SK-N-SH (cell line): ENCODE measurements at regions not wholly inside any gene's neighbourhood (a gene's known extent, or its start where the extent isn't known, plus 50 kb on each side); places are given as distances from the start of the nearest gene placed in this dataset.

Experiments used
- CTCF ChIA-PET: fragments of 300-600, 350-600 bp; formaldehyde crosslinking; extraction: SDS; loops from one replicate; lab custom pipeline; 2021; lab: Yijun Ruan, JAX
- POLR2A ChIA-PET: fragments of 350-600 bp; sonication (Branson Sonifier 250); formaldehyde crosslinking; extraction: SDS; loops from one replicate; lab custom pipeline; 2020; ENCODE audit warnings: antibody characterized with exemption, inconsistent platforms; lab: Yijun Ruan, JAX
- DNase-seq: peaks from one replicate; pipeline ENCODE4 v3.0.0; 2012
- H2AFZ ChIP-seq: fragments of 200-600 bp; sonication (generic); 2 replicates; pipeline ENCODE4 v1.8.1; 2016; ENCODE audit warnings: antibody characterized with exemption, mild to moderate bottlenecking, low read depth
- H3F3A ChIP-seq: fragments of 200-600 bp; sonication (generic); replicated peaks from 2 replicates; pipeline ENCODE3; 2016; ENCODE audit warnings: antibody characterized with exemption, mild to moderate bottlenecking; ENCODE audit not compliant: insufficient read depth
- H3K27ac ChIP-seq, 2 experiments: fragments of 200-500 bp in 1 of 2; fragments of 200-600 bp in 1 of 2; sonication (Bioruptor generic) in 1 of 2; sonication (generic), shearing (Covaris generic) in 1 of 2; 2 replicates each; pipeline versions ENCODE4 v1.5.1 to v1.6.1; 2014 to 2016; ENCODE audit warnings: low read depth in 2 of 2, inconsistent platforms in 1 of 2, low read length in 1 of 2, mild to moderate bottlenecking in 1 of 2, mixed read lengths in 1 of 2
- H3K27me3 ChIP-seq: fragments of 200-600 bp; sonication (generic), shearing (Covaris generic); 2 replicates; pipeline ENCODE4 v1.6.1; 2016; ENCODE audit warnings: mixed run types; ENCODE audit not compliant: insufficient read depth
- H3K36me3 ChIP-seq, 2 experiments: fragments of 200-500 bp in 1 of 2; fragments of 200-600 bp in 1 of 2; sonication (Bioruptor generic) in 1 of 2; sonication (generic) in 1 of 2; replicated peaks in 1 of 2; 2 replicates each; pipeline versions ENCODE3 to v1.5.1; 2014 to 2016; ENCODE audit warnings: low read length in 1 of 2, mild to moderate bottlenecking in 1 of 2; ENCODE audit not compliant: insufficient read depth in 2 of 2, control insufficient read depth in 1 of 2
- H3K4me1 ChIP-seq, 2 experiments: fragments of 200-500 bp in 1 of 2; fragments of 200-600 bp in 1 of 2; sonication (Bioruptor generic) in 1 of 2; sonication (generic), shearing (Covaris generic) in 1 of 2; 2 replicates each; pipeline versions ENCODE4 v1.5.1 to v1.6.1; 2014 to 2016; ENCODE audit warnings: low read depth in 1 of 2, low read length in 1 of 2, mixed run types in 1 of 2; ENCODE audit not compliant: insufficient read depth in 2 of 2, control insufficient read depth in 1 of 2
- H3K4me2 ChIP-seq: fragments of 200-600 bp; sonication (generic), shearing (Covaris generic); 2 replicates; pipeline ENCODE4 v1.6.1; 2017; ENCODE audit warnings: mixed run types
- H3K4me3 ChIP-seq, 2 experiments: fragments of 200-500 bp in 1 of 2; fragments of 200-600 bp in 1 of 2; sonication (Bioruptor generic) in 1 of 2; sonication (generic), shearing (Covaris generic) in 1 of 2; 2 replicates each; pipeline versions ENCODE4 v1.5.1 to v1.8.1; 2014 to 2016; ENCODE audit warnings: low read depth in 2 of 2, inconsistent platforms in 1 of 2, low read length in 1 of 2, mild to moderate bottlenecking in 1 of 2, mixed read lengths in 1 of 2, moderate library complexity in 1 of 2
- H3K79me2 ChIP-seq: fragments of 200-600 bp; sonication (generic); 2 replicates; pipeline ENCODE4 v1.8.1; 2017; ENCODE audit warnings: mild to moderate bottlenecking; ENCODE audit not compliant: insufficient read depth
- H3K9ac ChIP-seq: fragments of 200-600 bp; sonication (generic); 2 replicates; pipeline ENCODE4 v1.6.1; 2017; ENCODE audit warnings: mixed run types
- H3K9me2 ChIP-seq: fragments of 200-600 bp; sonication (generic); 2 replicates; pipeline ENCODE4 v1.6.1; 2017; ENCODE audit warnings: mixed run types
- H3K9me3 ChIP-seq: fragments of 200-600 bp; sonication (generic); 2 replicates; pipeline ENCODE4 v1.6.1; 2017; ENCODE audit warnings: mixed run types, mild to moderate bottlenecking, moderate library complexity
- H4K20me1 ChIP-seq: fragments of 200-600 bp; sonication (generic); 2 replicates; pipeline ENCODE4 v1.6.1; 2017; ENCODE audit warnings: mild to moderate bottlenecking, mixed run types; ENCODE audit not compliant: insufficient read depth
- CHD2 ChIP-seq: fragments of 150-350 bp; IDR thresholded peaks from 2 replicates; pipeline ENCODE4 v1.6.1; 2018; ENCODE audit warnings: low read length; ENCODE audit not compliant: partially characterized antibody
- ELF1 ChIP-seq: IDR thresholded peaks from 2 replicates; pipeline ENCODE4 v1.4.0; 2012
- EP300 ChIP-seq, 2 experiments: IDR thresholded peaks; 2 replicates each; pipeline versions ENCODE4 v1.4.0 to v1.6.1; 2012; ENCODE audit warnings: borderline replicate concordance in 1 of 2, low read depth in 1 of 2, low read length in 1 of 2
- EZH2phosphoT487 ChIP-seq: fragments of 200-600 bp; sonication (generic); IDR thresholded peaks from 2 replicates; pipeline ENCODE4 v1.6.1; 2017; ENCODE audit warnings: low read depth, mixed run types, mild to moderate bottlenecking, antibody characterized with exemption, moderate library complexity, borderline replicate concordance
- MAX ChIP-seq: IDR thresholded peaks from 2 replicates; pipeline ENCODE4 v1.4.0; 2012; ENCODE audit warnings: low read depth
- MXI1 ChIP-seq: IDR thresholded peaks from 2 replicates; pipeline ENCODE4 v1.6.1; 2012; ENCODE audit warnings: mild to moderate bottlenecking, low read depth, low read length, improper control_type of control experiment
- NFIC ChIP-seq: IDR thresholded peaks from 2 replicates; pipeline ENCODE4 v1.4.0; 2012; ENCODE audit warnings: borderline replicate concordance
- NRF1 ChIP-seq: IDR thresholded peaks from 2 replicates; pipeline ENCODE4 v1.6.1; 2012; ENCODE audit warnings: low read depth, mild to moderate bottlenecking, low read length
- POLR2AphosphoS5 ChIP-seq: IDR thresholded peaks from 2 replicates; pipeline ENCODE4 v1.6.1; 2012; ENCODE audit warnings: low read depth, low read length
- RAD21 ChIP-seq: IDR thresholded peaks from 2 replicates; pipeline ENCODE4 v1.6.1; 2012; ENCODE audit warnings: mild to moderate bottlenecking, low read length
- RCOR1 ChIP-seq: fragments of 150-350 bp; IDR thresholded peaks from 2 replicates; pipeline ENCODE4 v1.6.1; 2017; ENCODE audit warnings: antibody characterized with exemption, low read length
- REST ChIP-seq: IDR thresholded peaks from 2 replicates; pipeline ENCODE4 v1.6.1; 2012; ENCODE audit warnings: mild to moderate bottlenecking, low read depth, low read length, moderate library complexity
- RXRA ChIP-seq: IDR thresholded peaks from 2 replicates; pipeline ENCODE4 v1.4.0; 2012; ENCODE audit warnings: low read depth, mild to moderate bottlenecking, borderline replicate concordance
- TAF1 ChIP-seq: IDR thresholded peaks from 2 replicates; pipeline ENCODE4 v1.6.1; 2012; ENCODE audit warnings: low read depth, mild to moderate bottlenecking, low read length, moderate library complexity, borderline replicate concordance
- TCF12 ChIP-seq: IDR thresholded peaks from 2 replicates; pipeline ENCODE4 v1.4.0; 2012
- TEAD4 ChIP-seq: IDR thresholded peaks from 2 replicates; pipeline ENCODE4 v1.4.0; 2012; ENCODE audit warnings: mild to moderate bottlenecking, borderline replicate concordance; ENCODE audit not compliant: insufficient read depth
- USF1 ChIP-seq: IDR thresholded peaks from 2 replicates; pipeline ENCODE4 v1.4.0; 2012; ENCODE audit warnings: low read depth, borderline replicate concordance
- USF2 ChIP-seq: fragments of 150-350 bp; IDR thresholded peaks from 2 replicates; pipeline ENCODE4 v1.6.1; 2017; ENCODE audit warnings: antibody characterized with exemption, low read length, low read depth, borderline replicate concordance
- YY1 ChIP-seq: IDR thresholded peaks from 2 replicates; pipeline ENCODE4 v1.4.0; 2012; ENCODE audit warnings: low read depth, mild to moderate bottlenecking
- ZBTB33 ChIP-seq: IDR thresholded peaks from 2 replicates; pipeline ENCODE4 v1.4.0; 2012; ENCODE audit warnings: low read depth, borderline replicate concordance
- WGBS: methylation state at CpG from one replicate; pipeline ENCODE4 v1.1.6; 2017; ENCODE audit warnings: low lambda C conversion rate; 5-methylcytosine and 5-hydroxymethylcytosine counted together

GRCh38 chr3:104316118-104316517, 1050.6 kb upstream of the ALCAM start (continued):
- no peak for TF ChIP-seq REST
- no peak for TF ChIP-seq USF1
- no peak for TF ChIP-seq CHD2
- TF ChIP-seq EZH2phosphoT487 = no peak
- TF ChIP-seq NFIC = no peak
- TF ChIP-seq RXRA = no peak
- TF ChIP-seq TEAD4 = no peak
- TF ChIP-seq POLR2AphosphoS5 = no peak
- TF ChIP-seq TAF1 = no peak
- no peak for TF ChIP-seq TCF12
- no peak for TF ChIP-seq EP300 (IDR thresholded peaks at IDR 0.05; ENCODE audit: borderline replicate concordance in 1 of 2, low read depth in 1 of 2, low read length in 1 of 2)
- TF ChIP-seq NRF1 = no peak

GRCh38 chr3:104323226-104323625, 1043.5 kb upstream of the ALCAM start:
- CTCF ChIA-PET = interaction anchor here (0.5 to 1.5 kb wide), 2 partner anchors 23 to 108 kb away, joined by 3 read pairs; no protein-coding TSS in a partner anchor
- H3K4me3 ChIP-seq = no peak overlapping the region
- no peak overlapping the region for H3K9ac ChIP-seq
- no peaks in the 10 kb centered on the region for H3F3A ChIP-seq
- no peaks in the 10 kb centered on the region for H4K20me1 ChIP-seq
- no peak for DNase-seq
- no peaks in the 10 kb centered on the region for H3K4me1 ChIP-seq
- H3K9me2 ChIP-seq = no peaks in the 10 kb centered on the region
- H3K79me2 ChIP-seq = no peaks in the 10 kb centered on the region
- H2AFZ ChIP-seq = no peak overlapping the region
- no peaks in the 10 kb centered on the region for H3K36me3 ChIP-seq
- POLR2A ChIA-PET = no interaction called here
- H3K4me2 ChIP-seq = no peak overlapping the region
- WGBS = 85% methylated on average over 2 of the region's 2 CpGs
- H3K27ac ChIP-seq = no peak overlapping the region
- no peaks in the 10 kb centered on the region for H3K27me3 ChIP-seq
- H3K9me3 ChIP-seq = no peaks in the 10 kb centered on the region
- no peak for TF ChIP-seq POLR2AphosphoS5
- no peak for TF ChIP-seq REST
- no peak for TF ChIP-seq USF2
- no peak for TF ChIP-seq YY1
- TF ChIP-seq ZBTB33 = no peak
- TF ChIP-seq ELF1 = no peak
- no peak for TF ChIP-seq RAD21
- no peak for TF ChIP-seq RCOR1
- TF ChIP-seq MAX = no peak
- no peak for TF ChIP-seq CHD2
- TF ChIP-seq MXI1 = no peak
